Transverse colon (tissue), 3 donors: ENCODE measurements at regions not wholly inside any gene's neighbourhood (a gene's known extent, or its start where the extent isn't known, plus 50 kb on each side); places are given as distances from the start of the nearest gene placed in this dataset.
"Not testable (repeated sequence)": the region's sequence is repeated elsewhere in the genome, so short reads cannot be mapped to it uniquely, and the experiment has no call there.

Experiments
- CTCF ChIP-seq, 5 experiments: fragments of 200-600 bp in 3 of 5; fragments of 450-650 bp in 2 of 5; sonication (generic) in 3 of 5; IDR thresholded peaks; 1 replicate in 2 of 5; 2 replicates in 3 of 5; pipeline ENCODE4 v1.5.1; 2016 to 2017; ENCODE audit warnings: antibody characterized with exemption in 5 of 5, inconsistent platforms in 3 of 5, mild to moderate bottlenecking in 2 of 5, moderate library complexity in 1 of 5
- EP300 ChIP-seq: sonication (generic); formaldehyde crosslinking; IDR thresholded peaks from one replicate; pipeline ENCODE4 v1.6.1; 2017; ENCODE audit warnings: antibody characterized with exemption, low read depth

- TF ChIP-seq CTCF (IDR thresholded peaks at IDR 0.05); EP300: not testable (repeated sequence)
Measured at GRCh38 chr9:41279437-41279836, 90.3 kb upstream of the ZNG1F start.
